ENCODE measurements at regions not wholly inside any gene's neighbourhood (a gene's known extent, or its start where the extent isn't known, plus 50 kb on each side); places are given as distances from the start of the nearest gene placed in this dataset.

GRCh38 chr15:67892559-67893377, 52.9 kb upstream of the RNU6-1 start:
- DNase-seq: no peak

- DNase-seq: no peak
These were observed 55.4 kb upstream of the RNU6-1 start for GRCh38 chr15:67895237-67895636.

DNA sequence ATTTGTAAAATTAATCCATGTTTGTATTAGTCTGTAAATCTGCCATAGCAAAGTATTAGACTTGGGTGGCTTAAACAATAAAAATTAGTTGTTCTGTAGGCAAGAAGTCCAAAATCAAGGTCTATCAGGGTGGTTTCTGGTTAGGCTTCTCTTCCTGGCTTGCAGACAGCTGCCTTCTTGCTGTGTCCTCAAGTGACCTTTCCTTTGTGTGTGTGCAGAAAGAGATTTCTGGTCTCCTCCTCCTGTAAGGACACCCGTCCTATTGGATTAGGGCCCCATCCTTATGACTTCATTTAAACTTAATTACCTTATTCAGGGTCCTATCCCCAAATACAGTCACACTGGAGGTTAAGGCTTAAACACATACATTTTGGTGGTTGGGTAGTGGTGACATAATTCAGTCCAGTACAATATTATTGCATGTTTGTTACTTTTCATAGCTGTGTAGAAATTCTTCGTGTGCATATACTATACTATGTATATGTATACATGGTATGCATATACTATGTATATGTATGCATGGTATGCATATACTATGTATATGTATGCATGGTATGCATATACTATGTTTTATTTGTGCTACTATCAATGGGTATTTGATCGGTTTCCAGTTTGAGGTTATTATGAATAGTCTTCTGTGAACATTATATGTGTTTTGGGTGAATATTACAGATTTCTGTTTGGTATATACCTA, 57.9 kb upstream of the RNU6-1 start:
- DNase-seq: no peak

- DNase-seq: no peak
These were observed 59.9 kb upstream of the RNU6-1 start for GRCh38 chr15:67899596-67900283.

DNA sequence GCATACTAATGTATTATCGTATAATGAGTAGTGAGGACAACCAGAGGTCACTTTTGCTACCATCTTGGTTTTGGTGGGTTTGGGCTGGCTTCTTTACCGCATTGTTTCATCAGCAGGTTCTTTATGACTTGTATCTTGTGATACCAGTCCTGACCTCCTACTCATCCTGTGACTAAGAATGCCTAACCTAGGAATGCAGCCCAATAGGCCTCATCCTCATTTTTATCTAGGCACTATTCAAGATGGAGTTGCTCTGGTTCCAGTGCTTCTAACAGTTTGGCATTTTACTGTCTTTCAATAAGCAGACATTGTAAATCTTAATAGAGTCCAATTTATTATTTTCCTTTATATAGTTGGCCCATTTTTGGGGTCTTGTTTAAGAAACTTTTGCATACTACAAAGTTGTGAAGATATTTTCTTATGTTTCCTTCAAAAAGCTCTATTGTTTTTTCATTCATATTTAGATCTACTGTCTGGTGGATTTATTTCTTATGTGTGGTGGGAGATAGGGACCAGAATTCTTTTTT, 60.8 kb upstream of the RNU6-1 start:
- DNase-seq: no peak

DNA sequence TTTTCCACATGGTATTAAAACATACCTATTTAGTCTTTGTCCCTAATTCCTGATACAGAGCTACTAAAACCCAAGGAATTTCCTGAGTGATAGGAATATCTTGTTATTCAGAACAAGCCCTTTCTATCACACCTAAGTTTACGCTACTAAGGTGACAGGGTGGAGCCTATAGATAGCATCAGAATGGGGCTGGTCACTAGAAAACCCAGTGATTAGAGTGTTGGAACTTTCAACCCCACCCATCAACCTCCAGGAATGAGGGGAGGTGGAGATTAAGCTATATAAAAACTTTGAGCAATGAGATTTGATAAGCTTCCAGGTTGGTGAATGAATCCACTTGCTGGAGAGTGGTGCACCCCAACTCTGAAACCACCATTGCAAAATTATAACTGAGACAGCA, 62.1 kb upstream of the RNU6-1 start:
- DNase-seq: no peak

GRCh38 chr15:67902579-67903009, 62.7 kb upstream of the RNU6-1 start:
- no peak for DNase-seq

DNA sequence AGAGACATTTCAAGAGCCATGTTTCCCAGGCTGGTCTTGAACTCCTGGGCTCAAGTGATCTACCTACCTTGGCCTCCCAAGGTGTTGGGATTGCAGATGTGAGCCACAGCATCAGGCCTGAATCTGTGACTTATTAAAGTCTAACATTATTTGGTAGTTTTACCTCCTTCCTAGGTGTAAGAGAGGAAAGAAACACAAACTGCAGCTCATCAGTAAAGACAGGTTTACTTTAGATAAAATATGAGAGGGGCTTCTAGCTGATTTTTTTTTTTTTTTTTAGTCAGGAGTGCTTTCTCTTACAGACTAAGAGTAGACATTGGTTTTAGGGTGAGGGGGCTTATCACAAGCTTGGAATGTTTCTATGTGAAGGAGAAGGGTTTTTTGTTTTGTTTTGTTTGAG, 63.9 kb upstream of the RNU6-1 start:
- DNase-seq: no peak

- DNase-seq: no peak
These were observed 65.8 kb upstream of the RNU6-1 start for GRCh38 chr15:67905628-67906027.

- no peak for DNase-seq
These were observed 66.5 kb upstream of the RNU6-1 start for GRCh38 chr15:67906382-67906781.

GRCh38 chr15:67907184-67907723, 67.4 kb upstream of the RNU6-1 start:
- DNase-seq: no peak

DNA sequence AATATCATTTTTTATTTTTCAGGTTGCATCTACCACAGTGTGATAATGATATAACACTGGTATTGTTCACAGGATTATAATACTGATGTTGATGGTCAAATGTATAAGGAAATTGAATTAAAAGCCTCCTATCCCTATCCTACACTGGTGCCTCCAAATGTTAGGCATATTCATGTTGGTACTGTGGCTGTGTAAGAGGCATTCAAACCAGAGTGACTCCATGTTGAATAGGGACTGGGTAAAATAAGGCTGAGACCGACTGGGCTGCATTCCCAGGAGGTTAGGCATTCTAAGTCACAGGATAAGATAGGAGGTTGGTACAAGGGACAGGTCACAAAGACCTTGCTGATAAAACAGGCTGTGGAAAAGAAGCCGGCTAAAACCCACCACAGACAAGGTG, 68.9 kb upstream of the RNU6-1 start:
- no peak for DNase-seq

DNA sequence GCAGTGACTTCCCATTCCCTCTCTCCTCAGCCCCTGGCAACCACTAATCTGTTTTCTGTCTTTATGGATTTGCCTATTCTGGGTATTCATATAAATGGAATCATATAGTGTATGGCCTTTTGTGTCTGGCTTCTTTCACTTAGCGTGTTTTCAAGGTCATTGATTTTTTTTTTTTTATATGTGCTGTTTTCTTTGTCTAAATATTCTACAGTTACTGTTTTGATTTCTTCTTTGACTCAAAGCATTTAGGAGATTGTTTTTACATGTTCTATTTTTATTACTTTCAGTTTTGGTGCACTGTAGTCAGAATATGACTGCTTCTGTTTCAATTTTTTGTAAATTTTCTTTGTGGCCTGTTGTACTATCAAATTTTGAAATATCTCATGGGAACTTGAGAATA, 71.9 kb upstream of the RNU6-1 start:
- no peak for DNase-seq

- DNase-seq: no peak
These were observed 74.2 kb upstream of the RNU6-1 start for GRCh38 chr15:67914028-67914427.

DNA sequence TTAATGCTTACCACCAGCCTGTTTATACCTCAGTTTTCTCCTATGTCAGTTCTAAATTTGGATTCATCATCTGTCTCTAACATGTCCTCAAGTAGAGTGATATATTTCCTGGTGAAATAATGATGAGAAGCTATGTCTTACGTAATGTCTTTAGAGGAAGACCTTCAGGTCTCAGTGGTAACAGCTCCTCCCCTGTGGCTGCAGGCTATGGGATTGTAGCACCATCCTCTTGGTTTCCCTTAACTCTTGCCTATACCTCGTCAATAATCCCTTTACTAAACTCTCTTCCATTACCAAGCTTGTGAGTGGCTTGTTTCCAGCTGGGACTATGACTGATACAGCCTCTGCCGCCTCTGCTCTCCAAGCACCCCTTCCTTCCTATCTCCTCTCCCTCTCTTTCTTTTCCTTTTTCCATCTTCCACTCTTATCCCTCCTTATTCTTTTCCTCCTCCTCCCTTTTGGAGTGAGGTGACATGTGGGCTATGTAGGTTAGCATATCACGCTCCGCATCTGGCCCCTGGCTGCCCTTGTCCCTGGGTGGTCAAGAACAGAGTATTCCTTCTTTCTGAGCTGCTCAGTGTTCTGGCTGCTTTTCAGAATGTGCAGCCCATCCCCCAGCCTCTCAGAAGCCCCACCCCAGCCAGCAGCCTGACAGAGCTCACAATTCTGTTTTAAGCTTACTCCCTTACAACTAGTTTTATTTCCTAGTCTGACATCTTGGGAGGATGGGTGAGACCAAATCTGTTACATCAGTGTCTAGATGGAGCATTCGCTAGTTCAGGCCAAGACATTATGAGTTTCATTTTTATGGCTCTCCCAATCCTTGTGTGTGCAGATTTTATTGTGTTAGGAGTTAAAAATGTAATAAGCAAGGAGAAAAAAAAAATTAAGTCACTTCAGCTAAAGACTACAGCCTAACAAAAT, 75.0 kb upstream of the RNU6-1 start:
- no peak for DNase-seq

- DNase-seq: no peak
These were observed 75.9 kb upstream of the RNU6-1 start for GRCh38 chr15:67915461-67916374.

DNA sequence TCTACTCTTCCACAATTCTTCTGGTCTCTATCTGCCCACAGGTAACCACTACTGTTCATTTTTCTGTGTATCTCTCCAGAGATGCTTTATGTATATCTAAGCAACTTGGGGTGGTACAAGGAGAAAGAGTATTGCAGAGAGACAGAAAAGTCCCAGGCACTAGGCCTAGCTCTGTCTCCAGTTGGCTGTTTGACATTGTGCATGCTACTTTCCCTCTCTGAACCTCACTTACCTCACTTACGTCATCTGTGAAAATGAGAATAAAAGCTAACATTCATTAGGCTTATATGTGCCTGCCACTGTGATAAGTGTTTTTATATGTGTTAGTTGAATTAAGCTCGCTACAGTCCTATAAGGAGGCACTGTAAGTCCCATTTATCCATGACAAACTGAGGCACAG, 76.7 kb upstream of the RNU6-1 start:
- no peak for DNase-seq

DNA sequence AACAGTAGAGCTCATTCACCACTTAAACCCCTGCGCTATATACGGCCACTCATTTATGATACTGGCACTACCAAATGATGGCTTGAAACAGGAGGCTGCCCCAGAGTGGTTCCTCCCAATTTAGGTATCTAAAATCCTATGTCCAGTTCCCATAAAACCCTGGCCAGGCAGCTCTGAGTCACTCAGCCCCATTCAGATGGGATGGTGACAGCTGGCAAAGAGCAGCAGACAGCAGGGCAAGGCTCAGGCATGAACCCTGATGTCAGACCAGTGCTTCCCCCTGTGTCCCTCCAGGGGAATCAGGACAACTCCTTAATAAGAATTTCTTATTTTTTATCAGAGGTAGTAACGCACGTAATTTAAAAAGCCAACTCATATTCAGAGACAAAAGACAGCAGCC, 77.2 kb upstream of the RNU6-1 start:
- no peak for DNase-seq

- no peak for DNase-seq
These were observed 77.8 kb upstream of the RNU6-1 start for GRCh38 chr15:67917636-67918035.

GRCh38 chr15:67918205-67918861, 78.5 kb upstream of the RNU6-1 start:
- no peak for DNase-seq

Data from activated naive CD4-positive, alpha-beta T cell treated with anti-CD3 and anti-CD28 coated beads, Interleukin-2, amount 50 U/mL, for 16 hours (primary cell).